Neuronal stem cell (in vitro differentiated cells): ENCODE measurements at regions not wholly inside any gene's neighbourhood (a gene's known extent, or its start where the extent isn't known, plus 50 kb on each side); places are given as distances from the start of the nearest gene placed in this dataset.

Source experiments
- DNase-seq: peaks from one replicate; pipeline ENCODE4 v3.0.0-alpha.2; 2013; ENCODE audit warnings: low spot score
- H2AFZ ChIP-seq: one replicate; pipeline ENCODE4 v1.6.1; 2013; ENCODE audit warnings: mild to moderate bottlenecking, low read length, inconsistent platforms
- H2AK5ac ChIP-seq: 2 replicates; pipeline ENCODE4 v1.6.1; 2013; ENCODE audit warnings: low read depth, mild to moderate bottlenecking, inconsistent platforms, low read length, moderate library complexity, mixed read lengths
- H2BK120ac ChIP-seq: 2 replicates; pipeline ENCODE4 v1.6.1; 2013; ENCODE audit warnings: low read depth, mild to moderate bottlenecking, inconsistent platforms, low read length, moderate library complexity, mixed read lengths
- H2BK12ac ChIP-seq: one replicate; pipeline ENCODE4 v1.6.1; 2013; ENCODE audit warnings: low read length, inconsistent platforms
- H2BK15ac ChIP-seq: 2 replicates; pipeline ENCODE4 v1.6.1; 2013; ENCODE audit warnings: mild to moderate bottlenecking, low read length, inconsistent platforms, mixed read lengths
- H2BK5ac ChIP-seq: one replicate; pipeline ENCODE4 v1.6.1; 2013; ENCODE audit warnings: inconsistent platforms, mild to moderate bottlenecking, low read length, moderate library complexity
- H3K14ac ChIP-seq: one replicate; pipeline ENCODE4 v1.6.1; 2013; ENCODE audit warnings: low read length, inconsistent platforms
- H3K18ac ChIP-seq: 2 replicates; pipeline ENCODE4 v1.6.1; 2013; ENCODE audit warnings: low read length, inconsistent platforms
- H3K23ac ChIP-seq: 2 replicates; pipeline ENCODE4 v1.6.1; 2013; ENCODE audit warnings: low read depth, mild to moderate bottlenecking, mixed read lengths, low read length, inconsistent platforms; ENCODE audit not compliant: poor library complexity
- H3K27ac ChIP-seq: replicated peaks from 3 replicates; pipeline ENCODE4 v1.5.1; 2013; ENCODE audit warnings: low read length, inconsistent platforms
- H3K27me3 ChIP-seq, 3 experiments: 2 replicates each; pipeline ENCODE4 v1.6.1; 2013; ENCODE audit warnings: low read length in 3 of 3, mild to moderate bottlenecking in 2 of 3, inconsistent platforms in 1 of 3, low read depth in 1 of 3, mixed read lengths in 1 of 3, moderate library complexity in 1 of 3; ENCODE audit not compliant: control insufficient read depth in 3 of 3, insufficient read depth in 3 of 3
- H3K36me3 ChIP-seq, 2 donors: replicated peaks in 1 of 2; 2 replicates each; pipeline ENCODE4 v1.6.1; 2013; ENCODE audit warnings: low read length in 2 of 2; ENCODE audit not compliant: control insufficient read depth in 2 of 2, insufficient read depth in 2 of 2
- H3K4ac ChIP-seq: 2 replicates; pipeline ENCODE4 v1.6.1; 2013; ENCODE audit warnings: inconsistent platforms, mild to moderate bottlenecking, low read length, moderate library complexity
- H3K4me1 ChIP-seq, 2 donors: 1 replicate in 1 of 2; 2 replicates in 1 of 2; pipeline ENCODE4 v1.6.1; 2013; ENCODE audit warnings: low read length in 2 of 2, low read depth in 1 of 2; ENCODE audit not compliant: control insufficient read depth in 2 of 2, insufficient read depth in 1 of 2
- H3K4me2 ChIP-seq: one replicate; pipeline ENCODE4 v1.6.1; 2013; ENCODE audit warnings: mild to moderate bottlenecking, low read length, inconsistent platforms; ENCODE audit not compliant: insufficient read depth, poor library complexity, severe bottlenecking
- H3K4me3 ChIP-seq, 2 donors: 2 replicates each; pipeline ENCODE4 v1.5.1; 2013; ENCODE audit warnings: low read length in 2 of 2, mild to moderate bottlenecking in 2 of 2, inconsistent platforms in 1 of 2, moderate library complexity in 1 of 2
- H3K79me1 ChIP-seq: one replicate; pipeline ENCODE4 v1.6.1; 2013; ENCODE audit warnings: low read depth, mild to moderate bottlenecking, inconsistent platforms, low read length, moderate library complexity
- H3K9ac ChIP-seq: one replicate; pipeline ENCODE4 v1.6.1; 2013; ENCODE audit warnings: mild to moderate bottlenecking, low read depth, low read length, inconsistent platforms; ENCODE audit not compliant: poor library complexity
- H3K9me3 ChIP-seq, 2 donors: replicated peaks in 1 of 2; 2 replicates each; pipeline versions ENCODE3 to v1.6.1; 2013; ENCODE audit warnings: low read length in 2 of 2, mild to moderate bottlenecking in 2 of 2, inconsistent platforms in 1 of 2, low read depth in 1 of 2, mixed read lengths in 1 of 2, moderate library complexity in 1 of 2; ENCODE audit not compliant: control insufficient read depth in 2 of 2, insufficient read depth in 1 of 2
- H4K8ac ChIP-seq: one replicate; pipeline ENCODE4 v1.6.1; 2013; ENCODE audit warnings: low read depth, mild to moderate bottlenecking, inconsistent platforms, low read length, moderate library complexity
- H4K91ac ChIP-seq: one replicate; pipeline ENCODE4 v1.6.1; 2013; ENCODE audit warnings: low read length, low read depth, mild to moderate bottlenecking, inconsistent platforms; ENCODE audit not compliant: poor library complexity
- WGBS, 2 donors: extraction: QIAGEN DNeasy Blood & Tissue Kit; methylation state at CpG; one replicate each; pipeline ENCODE4 v1.1.7; 2013; ENCODE audit warnings: missing lambda C conversion rate in 2 of 2, mixed read lengths in 1 of 2; ENCODE audit not compliant: insufficient read length in 2 of 2, insufficient replicate concordance in 1 of 2; ENCODE audit errors: extremely low coverage in 2 of 2; 5-methylcytosine and 5-hydroxymethylcytosine counted together

- no peaks in the 10 kb centered on the region for H3K36me3 ChIP-seq
- H3K4me2 ChIP-seq = no peak overlapping the region
- H3K4me1 ChIP-seq = no peaks in the 10 kb centered on the region
- H3K9me3 ChIP-seq = no peaks in the 10 kb centered on the region
- no peak overlapping the region for H2BK120ac ChIP-seq
- no peak overlapping the region for H2AK5ac ChIP-seq
- DNase-seq = no peak
- no peak overlapping the region for H3K18ac ChIP-seq
- H3K79me1 ChIP-seq = no peaks in the 10 kb centered on the region
- H4K8ac ChIP-seq = no peak overlapping the region
- H2AFZ ChIP-seq = no peak overlapping the region
- no peak overlapping the region for H3K27ac ChIP-seq
- no peak overlapping the region for H3K9ac ChIP-seq
- no peak overlapping the region for H3K23ac ChIP-seq
- H2BK15ac ChIP-seq = no peak overlapping the region
- H3K4ac ChIP-seq = no peak overlapping the region
- no peak overlapping the region for H3K4me3 ChIP-seq
- H2BK5ac ChIP-seq = no peak overlapping the region
- H3K27me3 ChIP-seq = no peaks in the 10 kb centered on the region
- no peak overlapping the region for H2BK12ac ChIP-seq
- H3K14ac ChIP-seq = no peak overlapping the region
- H4K91ac ChIP-seq = no peak overlapping the region
These were observed 199.2 kb upstream of the SLC39A10 start for GRCh38 chr2:195457873-195458272.

- H2BK12ac ChIP-seq = no peak overlapping the region
- no peak overlapping the region for H2AK5ac ChIP-seq
- H3K9me3 ChIP-seq = no peaks in the 10 kb centered on the region
- no peak overlapping the region for H4K8ac ChIP-seq
- H3K27me3 ChIP-seq = no peaks in the 10 kb centered on the region
- H3K4me2 ChIP-seq = no peak overlapping the region
- H2BK120ac ChIP-seq = no peak overlapping the region
- H3K4me1 ChIP-seq = no peaks in the 10 kb centered on the region
- no peaks in the 10 kb centered on the region for H3K36me3 ChIP-seq
- DNase-seq = no peak
- no CpG with 5 or more reads among the region's 2 CpGs for WGBS, 2 donors
- H3K14ac ChIP-seq = no peak overlapping the region
- H3K79me1 ChIP-seq = no peaks in the 10 kb centered on the region
- no peak overlapping the region for H2BK5ac ChIP-seq
- no peak overlapping the region for H3K4me3 ChIP-seq
- no peak overlapping the region for H3K4ac ChIP-seq
- no peak overlapping the region for H3K18ac ChIP-seq
- no peak overlapping the region for H3K27ac ChIP-seq
- H3K9ac ChIP-seq = no peak overlapping the region
- H4K91ac ChIP-seq = no peak overlapping the region
- H3K23ac ChIP-seq = no peak overlapping the region
- no peak overlapping the region for H2BK15ac ChIP-seq
- no peak overlapping the region for H2AFZ ChIP-seq
These were observed 200.3 kb upstream of the SLC39A10 start for GRCh38 chr2:195456771-195457170.

- H2BK5ac ChIP-seq = no peak overlapping the region
These were observed 205.9 kb upstream of the SLC39A10 start for GRCh38 chr2:195451160-195451559.

GRCh38 chr2:195450552-195451113 is 206.4 kb upstream of the SLC39A10 start:
- no peaks in the 10 kb centered on the region for H3K27me3 ChIP-seq
- no peak overlapping the region for H3K4me3 ChIP-seq
- H3K9me3 ChIP-seq = no peaks in the 10 kb centered on the region
- H3K4me2 ChIP-seq = no peak overlapping the region
- WGBS, 2 donors = no CpG with 5 or more reads among the region's 3 CpGs
- H2BK15ac ChIP-seq = no peak overlapping the region
- no peak overlapping the region for H4K91ac ChIP-seq
- H3K23ac ChIP-seq = no peak overlapping the region
- no peaks in the 10 kb centered on the region for H3K79me1 ChIP-seq
- no peak overlapping the region for H2AFZ ChIP-seq
- H2BK5ac ChIP-seq = no peak overlapping the region
- H2BK12ac ChIP-seq = no peak overlapping the region
- no peaks in the 10 kb centered on the region for H3K4me1 ChIP-seq
- no peak overlapping the region for H2AK5ac ChIP-seq
- no peak overlapping the region for H3K4ac ChIP-seq
- H3K14ac ChIP-seq = no peak overlapping the region
- no peak overlapping the region for H2BK120ac ChIP-seq
- no peaks in the 10 kb centered on the region for H3K36me3 ChIP-seq
- no peak for DNase-seq
- no peak overlapping the region for H3K9ac ChIP-seq
- no peak overlapping the region for H3K18ac ChIP-seq
- no peak overlapping the region for H3K27ac ChIP-seq
- no peak overlapping the region for H4K8ac ChIP-seq

More at GRCh38 chr2:195451160-195451559, 205.9 kb upstream of the SLC39A10 start:
- Histone ChIP-seq H3K4me2 (no peak overlapping the region), H2AFZ (no peak overlapping the region), H3K79me1 (no peaks in the 10 kb centered on the region), H3K4ac (no peak overlapping the region), H4K8ac (no peak overlapping the region), H3K4me3 (no peak overlapping the region), H3K18ac (no peak overlapping the region), H2BK12ac (no peak overlapping the region), H3K27me3 (no peaks in the 10 kb centered on the region), H2AK5ac (no peak overlapping the region), H4K91ac (no peak overlapping the region), H3K9ac (no peak overlapping the region), H3K36me3 (no peaks in the 10 kb centered on the region), H3K4me1 (no peaks in the 10 kb centered on the region), H3K27ac (no peak overlapping the region), H2BK120ac (no peak overlapping the region), H3K9me3 (no peaks in the 10 kb centered on the region), H3K23ac (no peak overlapping the region), H2BK15ac (no peak overlapping the region), H3K14ac (no peak overlapping the region)
- DNase-seq = no peak
- WGBS, 2 donors = no CpG with 5 or more reads among the region's 4 CpGs
